ENCODE measurements at regions not wholly inside any gene's neighbourhood (a gene's known extent, or its start where the extent isn't known, plus 50 kb on each side); places are given as distances from the start of the nearest gene placed in this dataset.
"Not testable (repeated sequence)": the region's sequence is repeated elsewhere in the genome, so short reads cannot be mapped to it uniquely, and the experiment has no call there.

DNA sequence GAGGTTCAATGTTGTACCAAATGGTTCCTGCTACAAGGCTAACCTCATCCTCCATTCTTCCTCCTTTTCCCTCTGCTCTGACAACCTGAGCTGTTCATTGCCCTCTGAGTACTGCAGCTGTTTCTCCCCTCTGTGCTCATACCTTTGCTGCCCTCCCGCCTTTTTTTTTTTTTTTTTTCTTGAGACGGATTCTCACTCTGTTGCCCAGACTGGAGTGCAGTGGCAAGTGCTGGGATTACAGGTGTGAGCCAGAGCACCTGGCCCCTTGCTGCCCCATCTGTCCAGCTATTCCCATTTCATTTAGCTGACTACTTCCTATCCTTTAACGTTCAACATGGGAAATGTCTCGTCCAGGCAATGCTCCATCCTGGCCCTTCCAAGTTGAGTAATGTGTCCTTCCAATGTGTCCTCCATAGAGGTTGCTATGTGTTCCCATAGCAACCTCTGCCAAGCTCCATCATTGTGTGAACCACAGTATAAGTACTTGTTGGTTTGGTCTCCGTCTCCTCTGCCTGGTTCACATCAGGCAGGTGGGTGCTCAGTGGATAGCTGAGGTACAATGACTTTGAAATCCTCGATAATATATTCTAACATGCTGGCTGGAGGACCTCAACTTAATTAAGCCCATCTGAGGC is 179.9 kb upstream of the ANKRD28 start:
- no peak for FAIRE-seq
- no peak for TF ChIP-seq SPI1 (IDR thresholded peaks at IDR 0.05; ENCODE audit: low read depth, low read length)
- no peak for TF ChIP-seq POU2F2 (IDR thresholded peaks at IDR 0.05; ENCODE audit: low read depth, low read length)
- TF ChIP-seq POLR2AphosphoS5 (IDR thresholded peaks at IDR 0.05; ENCODE audit: low read depth, low read length): no peak
- no peak for TF ChIP-seq POLR2A (IDR thresholded peaks at IDR 0.05; ENCODE audit: low read depth, low read length)
- TF ChIP-seq TAF1 (IDR thresholded peaks at IDR 0.05; ENCODE audit: low read depth, low read length): no peak
- TF ChIP-seq PAX5 (IDR thresholded peaks at IDR 0.05; ENCODE audit: insufficient read depth, low read length, severe bottlenecking): no peak
- no peak for DNase-seq (ENCODE audit: insufficient read length, low spot score)

- FAIRE-seq: no peak
- TF ChIP-seq POLR2AphosphoS5 (IDR thresholded peaks at IDR 0.05; ENCODE audit: low read depth, low read length): no peak
- no peak for TF ChIP-seq POLR2A (IDR thresholded peaks at IDR 0.05; ENCODE audit: low read depth, low read length)
- TF ChIP-seq POU2F2 (IDR thresholded peaks at IDR 0.05; ENCODE audit: low read depth, low read length): no peak
- TF ChIP-seq PAX5 (IDR thresholded peaks at IDR 0.05; ENCODE audit: insufficient read depth, low read length, severe bottlenecking): no peak
- no peak for TF ChIP-seq SPI1 (IDR thresholded peaks at IDR 0.05; ENCODE audit: low read depth, low read length)
- TF ChIP-seq TAF1 (IDR thresholded peaks at IDR 0.05; ENCODE audit: low read depth, low read length): no peak
These were observed 181.0 kb upstream of the ANKRD28 start for GRCh38 chr3:15978801-15979200.

DNA sequence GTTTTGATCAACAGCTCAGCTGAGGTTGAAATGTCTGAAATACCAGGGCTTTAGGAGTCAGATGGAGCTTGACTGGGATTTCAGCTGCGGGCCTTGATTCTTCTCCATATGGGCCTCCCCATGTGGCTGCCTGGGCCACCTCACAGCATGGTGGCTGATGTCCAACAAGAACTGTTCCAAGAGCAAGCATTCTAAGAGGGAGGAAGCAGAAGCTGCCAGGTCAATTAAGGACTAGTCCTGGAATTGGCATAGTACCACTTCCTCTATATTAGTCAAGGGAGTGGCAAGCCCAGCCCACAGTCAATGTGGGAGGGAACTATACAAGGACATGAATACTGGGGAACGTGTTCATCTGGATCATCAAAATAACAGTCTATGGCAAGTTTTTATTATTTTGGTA is 181.7 kb upstream of the ANKRD28 start:
- no peak for TF ChIP-seq POLR2A (IDR thresholded peaks at IDR 0.05; ENCODE audit: low read depth, low read length)
- TF ChIP-seq SPI1 (IDR thresholded peaks at IDR 0.05; ENCODE audit: low read depth, low read length): no peak
- no peak for TF ChIP-seq PAX5 (IDR thresholded peaks at IDR 0.05; ENCODE audit: insufficient read depth, low read length, severe bottlenecking)
- TF ChIP-seq POLR2AphosphoS5 (IDR thresholded peaks at IDR 0.05; ENCODE audit: low read depth, low read length): no peak
- TF ChIP-seq TAF1 (IDR thresholded peaks at IDR 0.05; ENCODE audit: low read depth, low read length): no peak
- TF ChIP-seq POU2F2 (IDR thresholded peaks at IDR 0.05; ENCODE audit: low read depth, low read length): no peak
- DNase-seq (ENCODE audit: insufficient read length, low spot score) (no peak), FAIRE-seq (no peak)

More at GRCh38 chr3:15978801-15979200, 181.0 kb upstream of the ANKRD28 start:
- no peak for DNase-seq (ENCODE audit: insufficient read length, low spot score)

DNA sequence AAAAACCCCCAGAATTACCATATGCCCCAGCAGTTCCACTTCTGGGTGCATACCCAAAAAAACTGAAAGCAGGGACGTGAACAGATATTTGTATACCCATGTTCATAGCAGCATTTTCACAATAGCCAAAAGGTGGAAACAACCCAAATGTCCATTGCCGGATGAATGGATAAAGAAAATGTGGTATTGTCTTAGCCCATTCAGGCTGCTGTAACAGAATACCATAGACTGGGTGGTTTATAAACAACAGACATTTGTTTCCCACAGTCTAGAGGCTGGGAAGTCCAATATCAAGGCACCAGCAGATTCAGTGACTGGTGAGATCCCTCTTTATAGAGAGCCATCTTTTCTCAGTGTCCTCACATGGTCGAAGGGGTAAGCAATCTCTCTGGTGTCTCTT is 182.1 kb upstream of the ANKRD28 start:
- no peak for FAIRE-seq
- no peak for DNase-seq (ENCODE audit: insufficient read length, low spot score)
- TF ChIP-seq POLR2AphosphoS5 (IDR thresholded peaks at IDR 0.05; ENCODE audit: low read depth, low read length) (no peak), PAX5 (IDR thresholded peaks at IDR 0.05; ENCODE audit: insufficient read depth, low read length, severe bottlenecking) (no peak), POLR2A (IDR thresholded peaks at IDR 0.05; ENCODE audit: low read depth, low read length) (no peak), SPI1 (IDR thresholded peaks at IDR 0.05; ENCODE audit: low read depth, low read length) (no peak), POU2F2 (IDR thresholded peaks at IDR 0.05; ENCODE audit: low read depth, low read length) (no peak), TAF1 (IDR thresholded peaks at IDR 0.05; ENCODE audit: low read depth, low read length) (no peak)

DNA sequence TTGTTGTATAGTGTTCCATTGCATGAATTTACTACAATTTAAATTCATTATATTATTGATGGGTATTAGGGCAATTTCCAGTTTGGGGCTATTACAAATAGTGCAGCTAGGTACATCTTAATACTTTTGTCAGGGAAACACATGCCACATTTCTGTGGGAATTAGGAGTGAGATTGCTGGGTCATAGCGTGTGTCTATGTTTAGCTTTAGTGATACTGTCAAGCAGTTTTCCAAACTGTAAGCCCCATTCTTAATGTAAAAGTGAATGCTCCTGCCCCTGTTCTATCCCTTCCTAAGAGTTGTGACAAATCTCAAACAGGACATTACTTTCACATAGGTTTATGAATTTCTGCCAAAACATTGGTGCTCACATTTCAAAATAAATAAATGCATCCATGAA is 184.5 kb upstream of the ANKRD28 start:
- FAIRE-seq (no peak), DNase-seq (ENCODE audit: insufficient read length, low spot score) (no peak)
- no peak for TF ChIP-seq POLR2AphosphoS5 (IDR thresholded peaks at IDR 0.05; ENCODE audit: low read depth, low read length)

DNA sequence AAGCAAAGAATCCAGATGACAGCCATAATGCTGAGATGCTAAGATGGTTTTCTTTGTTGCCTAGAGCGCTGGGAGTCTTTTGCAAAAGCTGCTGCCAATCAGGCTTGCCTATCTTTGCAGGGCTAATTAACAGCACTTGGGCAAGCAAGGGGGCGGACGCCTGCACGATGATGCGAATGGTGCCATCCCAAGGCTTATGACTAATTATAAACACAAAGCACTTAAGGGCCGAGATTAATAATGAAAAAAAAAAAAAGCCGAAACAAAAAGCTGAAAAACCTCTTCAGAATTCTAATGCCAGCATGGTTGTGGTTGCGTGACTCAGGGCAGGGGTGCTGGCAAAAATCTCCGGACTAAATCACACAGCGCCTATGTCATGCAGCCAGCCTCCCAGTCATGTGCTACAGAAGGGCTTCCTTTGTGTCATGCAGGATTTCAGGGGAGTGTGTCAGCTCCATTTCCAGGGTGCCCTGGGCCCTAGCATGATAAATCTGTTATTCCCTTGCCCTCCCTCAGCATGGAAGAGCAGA is 185.0 kb upstream of the ANKRD28 start:
- FAIRE-seq: no peak

DNA sequence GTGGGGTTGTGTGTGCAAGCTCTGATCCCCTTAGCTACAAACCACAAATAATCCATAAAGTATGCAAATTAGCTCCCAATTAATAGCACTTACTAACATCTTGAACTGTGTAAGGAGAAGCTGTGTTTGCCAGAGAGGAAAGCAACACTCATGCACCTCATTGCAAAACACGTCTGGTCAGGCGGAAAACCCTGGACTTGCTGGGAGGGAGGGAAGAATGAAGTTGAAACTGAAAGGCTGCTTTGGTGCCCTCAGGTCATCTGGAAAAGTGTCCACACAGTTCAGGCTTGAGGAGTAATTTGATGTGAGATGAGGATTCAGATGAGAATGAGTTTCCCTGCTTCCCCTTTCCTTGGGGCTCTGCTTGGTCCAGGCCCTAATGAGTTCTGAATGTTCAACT is 185.5 kb upstream of the ANKRD28 start:
- FAIRE-seq (no peak), DNase-seq (ENCODE audit: insufficient read length, low spot score) (no peak)
- TF ChIP-seq PAX5 (IDR thresholded peaks at IDR 0.05; ENCODE audit: insufficient read depth, low read length, severe bottlenecking): no peak
- no peak for TF ChIP-seq POLR2AphosphoS5 (IDR thresholded peaks at IDR 0.05; ENCODE audit: low read depth, low read length)
- no peak for TF ChIP-seq SPI1 (IDR thresholded peaks at IDR 0.05; ENCODE audit: low read depth, low read length)
- TF ChIP-seq POU2F2 (IDR thresholded peaks at IDR 0.05; ENCODE audit: low read depth, low read length): no peak
- no peak for TF ChIP-seq TAF1 (IDR thresholded peaks at IDR 0.05; ENCODE audit: low read depth, low read length)
- no peak for TF ChIP-seq POLR2A (IDR thresholded peaks at IDR 0.05; ENCODE audit: low read depth, low read length)

More for the DNA sequence above, 185.0 kb upstream of the ANKRD28 start:
- TF ChIP-seq POLR2A (IDR thresholded peaks at IDR 0.05; ENCODE audit: low read depth, low read length) (no peak), TAF1 (IDR thresholded peaks at IDR 0.05; ENCODE audit: low read depth, low read length) (no peak), POU2F2 (IDR thresholded peaks at IDR 0.05; ENCODE audit: low read depth, low read length) (no peak), POLR2AphosphoS5 (IDR thresholded peaks at IDR 0.05; ENCODE audit: low read depth, low read length) (no peak), PAX5 (IDR thresholded peaks at IDR 0.05; ENCODE audit: insufficient read depth, low read length, severe bottlenecking) (no peak), SPI1 (IDR thresholded peaks at IDR 0.05; ENCODE audit: low read depth, low read length) (no peak)
- DNase-seq (ENCODE audit: insufficient read length, low spot score): no peak

DNA sequence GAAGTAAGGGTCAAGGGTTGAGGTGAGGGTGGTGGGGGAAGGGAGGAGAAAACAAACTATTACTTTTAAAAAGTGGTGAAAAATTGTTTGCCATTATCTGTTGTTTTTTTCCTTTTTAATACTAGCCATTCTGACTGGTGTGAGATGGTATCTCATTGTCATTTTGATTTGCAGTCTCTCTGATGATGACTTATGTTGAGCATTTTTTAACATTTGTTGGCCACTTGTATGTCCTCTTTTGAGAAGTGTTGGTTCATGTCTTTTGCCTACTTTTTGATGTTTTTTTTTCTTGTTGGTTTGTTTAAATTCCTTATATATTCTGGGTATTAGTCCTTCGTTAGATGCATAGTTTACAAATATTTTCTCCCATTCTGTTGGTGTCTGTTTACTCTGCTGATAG is 185.9 kb upstream of the ANKRD28 start:
- FAIRE-seq: no peak
- no peak for DNase-seq (ENCODE audit: insufficient read length, low spot score)
- TF ChIP-seq PAX5 (IDR thresholded peaks at IDR 0.05; ENCODE audit: insufficient read depth, low read length, severe bottlenecking): no peak
- no peak for TF ChIP-seq POLR2AphosphoS5 (IDR thresholded peaks at IDR 0.05; ENCODE audit: low read depth, low read length)
- TF ChIP-seq SPI1 (IDR thresholded peaks at IDR 0.05; ENCODE audit: low read depth, low read length): no peak
- no peak for TF ChIP-seq TAF1 (IDR thresholded peaks at IDR 0.05; ENCODE audit: low read depth, low read length)
- TF ChIP-seq POLR2A (IDR thresholded peaks at IDR 0.05; ENCODE audit: low read depth, low read length): no peak
- no peak for TF ChIP-seq POU2F2 (IDR thresholded peaks at IDR 0.05; ENCODE audit: low read depth, low read length)

DNA sequence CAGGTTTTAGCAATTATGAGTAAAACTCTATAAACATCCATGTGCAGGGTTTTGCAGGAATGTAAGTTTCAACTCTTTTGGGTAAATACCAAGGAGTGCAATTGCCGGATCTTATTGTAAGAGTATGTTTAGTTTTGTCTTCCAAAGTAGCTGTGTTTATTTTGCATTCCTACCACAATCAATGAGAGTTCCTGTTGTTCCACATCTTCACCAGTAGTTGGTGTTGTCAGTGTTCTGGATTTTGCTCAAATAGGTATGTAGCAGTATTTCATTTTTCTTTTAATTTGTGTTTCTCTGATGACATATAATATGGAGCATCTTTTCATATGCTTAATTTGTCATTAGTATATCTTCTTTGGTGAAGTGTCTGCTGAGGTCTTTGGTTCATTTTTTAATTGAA is 185.1 kb upstream of the GALNT15 start:
- no peak for TF ChIP-seq POLR2A (IDR thresholded peaks at IDR 0.05; ENCODE audit: low read depth, low read length)
- TF ChIP-seq POU2F2 (IDR thresholded peaks at IDR 0.05; ENCODE audit: low read depth, low read length): no peak
- TF ChIP-seq TAF1 (IDR thresholded peaks at IDR 0.05; ENCODE audit: low read depth, low read length): no peak
- no peak for TF ChIP-seq PAX5 (IDR thresholded peaks at IDR 0.05; ENCODE audit: insufficient read depth, low read length, severe bottlenecking)
- no peak for DNase-seq (ENCODE audit: insufficient read length, low spot score)
- FAIRE-seq: no peak

- FAIRE-seq; DNase-seq (ENCODE audit: insufficient read length, low spot score): not testable (repeated sequence)
These were observed 180.8 kb upstream of the GALNT15 start for GRCh38 chr3:15993660-15994059.

- DNase-seq (ENCODE audit: insufficient read length, low spot score); FAIRE-seq: not testable (repeated sequence)
These were observed 178.0 kb upstream of the GALNT15 start for GRCh38 chr3:15996496-15996895.

Data from GM12891 (cell line).